Gastrocnemius medialis (tissue), 4 donors: ENCODE measurements at regions not wholly inside any gene's neighbourhood (a gene's known extent, or its start where the extent isn't known, plus 50 kb on each side); places are given as distances from the start of the nearest gene placed in this dataset.

Source experiments
- ATAC-seq, 2 donors: fragments of 150-250 bp; one replicate each; pipeline ENCODE4 v1.9.1; 2016
- DNase-seq, 2 donors: peaks; one replicate each; pipeline ENCODE4 v3.0.0-alpha.2; 2019
- H3K27ac ChIP-seq, 4 donors: fragments of 200-600 bp; sonication (generic); 1 replicate in 1 of 4; 2 replicates in 3 of 4; pipeline ENCODE4 v1.5.1; 2016 to 2018; ENCODE audit warnings: mild to moderate bottlenecking in 2 of 4, moderate library complexity in 1 of 4
- H3K27me3 ChIP-seq, 3 donors: fragments of 200-600 bp; sonication (generic) in 2 of 3; 1 replicate in 1 of 3; 2 replicates in 2 of 3; pipeline versions ENCODE4 v1.5.1 to v1.6.0; 2016 to 2019; ENCODE audit warnings: mild to moderate bottlenecking in 1 of 3, moderate library complexity in 1 of 3
- H3K36me3 ChIP-seq, 2 donors: fragments of 200-600 bp; sonication (generic) in 1 of 2; one replicate each; pipeline ENCODE4 v1.5.1; 2017 to 2018
- H3K4me1 ChIP-seq, 2 donors: fragments of 200-600 bp; sonication (generic) in 1 of 2; one replicate each; pipeline ENCODE4 v1.5.1; 2016 to 2017; ENCODE audit warnings: mild to moderate bottlenecking in 2 of 2
- H3K4me3 ChIP-seq, 4 donors: fragments of 200-600 bp; sonication (generic) in 3 of 4; 1 replicate in 1 of 4; 2 replicates in 3 of 4; pipeline ENCODE4 v1.5.1; 2016 to 2019; ENCODE audit warnings: mild to moderate bottlenecking in 2 of 4
- H3K9me3 ChIP-seq, 3 donors: fragments of 200-600 bp; sonication (generic) in 2 of 3; 1 replicate in 1 of 3; 2 replicates in 2 of 3; pipeline ENCODE4 v1.5.1; 2016 to 2019
- POLR2A ChIP-seq, 2 donors: fragments of 450-650 bp; IDR thresholded peaks; one replicate each; pipeline ENCODE4 v1.6.1; 2017; ENCODE audit warnings: antibody characterized with exemption in 2 of 2, mild to moderate bottlenecking in 2 of 2, moderate library complexity in 2 of 2
- in situ Hi-C, 4 donors: fragments of 200-750 bp; cut with MboI; loops; one replicate each; pipeline versions ENCODE4 v1.15.0 to v1.8.0; 2017; ENCODE audit warnings: low sequenced_read_pairs in 4 of 4
- intact Hi-C: fragments of 100-400 bp; cut with DNase I; formaldehyde crosslinking; loops from one replicate; pipeline ENCODE4 v1.15.1; 2023; ENCODE audit warnings: low total_unique reads
- TF ChIP-seq, protein P1 (sequence below), 5 experiments: fragments of 450-650 bp in 3 of 5; fragments of 200-600 bp in 2 of 5; sonication (generic) in 2 of 5; IDR thresholded peaks in 4 of 5; conservative IDR thresholded peaks in 1 of 5; 1 replicate in 4 of 5; 2 replicates in 1 of 5; pipeline ENCODE4 v1.5.1; 2016 to 2019; ENCODE audit warnings: antibody characterized with exemption in 5 of 5, mild to moderate bottlenecking in 3 of 5, moderate library complexity in 3 of 5

DNA sequence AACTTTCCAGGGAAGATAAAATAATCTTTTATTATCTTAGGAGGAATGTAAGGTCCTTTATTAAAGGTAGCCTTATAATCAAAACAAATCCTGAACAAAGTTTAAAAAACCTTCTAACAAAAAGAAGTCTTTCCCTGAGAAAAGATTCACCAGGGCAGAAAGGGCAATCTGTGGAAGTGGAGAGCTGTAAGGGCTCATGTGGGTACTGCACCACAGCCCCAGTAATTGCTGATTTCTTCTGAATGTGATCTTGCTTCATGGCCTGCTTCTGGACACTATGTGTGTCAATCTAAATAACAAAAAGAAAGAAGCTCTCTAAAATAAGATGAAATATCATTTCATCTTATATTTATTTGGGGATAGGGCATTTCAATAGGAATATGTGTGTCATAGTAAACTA lies 1501.6 kb downstream of the OTOL1 start:
- Histone ChIP-seq H3K4me3 (no peak overlapping the region), H3K27ac (no peak overlapping the region), H3K9me3 (no peaks in the 10 kb centered on the region), H3K36me3 (no peaks in the 10 kb centered on the region), H3K4me1 (no peaks in the 10 kb centered on the region), H3K27me3 (no peaks in the 10 kb centered on the region)
- TF ChIP-seq, protein P1, sequence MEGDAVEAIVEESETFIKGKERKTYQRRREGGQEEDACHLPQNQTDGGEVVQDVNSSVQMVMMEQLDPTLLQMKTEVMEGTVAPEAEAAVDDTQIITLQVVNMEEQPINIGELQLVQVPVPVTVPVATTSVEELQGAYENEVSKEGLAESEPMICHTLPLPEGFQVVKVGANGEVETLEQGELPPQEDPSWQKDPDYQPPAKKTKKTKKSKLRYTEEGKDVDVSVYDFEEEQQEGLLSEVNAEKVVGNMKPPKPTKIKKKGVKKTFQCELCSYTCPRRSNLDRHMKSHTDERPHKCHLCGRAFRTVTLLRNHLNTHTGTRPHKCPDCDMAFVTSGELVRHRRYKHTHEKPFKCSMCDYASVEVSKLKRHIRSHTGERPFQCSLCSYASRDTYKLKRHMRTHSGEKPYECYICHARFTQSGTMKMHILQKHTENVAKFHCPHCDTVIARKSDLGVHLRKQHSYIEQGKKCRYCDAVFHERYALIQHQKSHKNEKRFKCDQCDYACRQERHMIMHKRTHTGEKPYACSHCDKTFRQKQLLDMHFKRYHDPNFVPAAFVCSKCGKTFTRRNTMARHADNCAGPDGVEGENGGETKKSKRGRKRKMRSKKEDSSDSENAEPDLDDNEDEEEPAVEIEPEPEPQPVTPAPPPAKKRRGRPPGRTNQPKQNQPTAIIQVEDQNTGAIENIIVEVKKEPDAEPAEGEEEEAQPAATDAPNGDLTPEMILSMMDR (IDR thresholded peaks at IDR 0.05 in 4 of 5, conservative IDR thresholded peaks at IDR 0.05 in 1 of 5), result no peak
- TF ChIP-seq POLR2A (IDR thresholded peaks at IDR 0.05), result no peak
- in situ Hi-C loops (no loop called here), intact Hi-C loops (no loop called here)
- ATAC-seq (no peak), DNase-seq (no peak)

DNA sequence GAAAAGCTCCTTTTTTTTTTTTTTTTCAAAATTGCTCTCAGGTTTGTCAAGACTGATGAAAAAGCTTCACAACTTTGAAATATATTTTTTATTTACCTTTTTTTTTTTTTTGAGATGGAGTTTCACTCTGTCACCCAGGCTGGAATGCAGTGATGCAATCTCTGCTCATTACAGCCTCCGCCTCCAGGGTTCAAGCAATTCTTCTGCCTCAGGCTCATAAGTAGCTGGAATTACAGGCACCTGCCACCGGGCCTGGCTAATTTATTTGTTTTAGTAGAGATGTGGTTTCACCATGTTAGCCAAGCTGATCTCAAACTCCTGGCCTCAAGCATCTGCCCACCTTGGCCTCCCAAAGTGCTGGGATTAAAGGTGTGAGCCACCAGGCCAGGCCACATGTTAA lies 1515.0 kb downstream of the OTOL1 start:
- in situ Hi-C loops, result no loop called here
- DNase-seq, result no peak
- TF ChIP-seq, protein P1 (IDR thresholded peaks at IDR 0.05 in 4 of 5, conservative IDR thresholded peaks at IDR 0.05 in 1 of 5), result no peak
- TF ChIP-seq POLR2A (IDR thresholded peaks at IDR 0.05), result no peak

DNA sequence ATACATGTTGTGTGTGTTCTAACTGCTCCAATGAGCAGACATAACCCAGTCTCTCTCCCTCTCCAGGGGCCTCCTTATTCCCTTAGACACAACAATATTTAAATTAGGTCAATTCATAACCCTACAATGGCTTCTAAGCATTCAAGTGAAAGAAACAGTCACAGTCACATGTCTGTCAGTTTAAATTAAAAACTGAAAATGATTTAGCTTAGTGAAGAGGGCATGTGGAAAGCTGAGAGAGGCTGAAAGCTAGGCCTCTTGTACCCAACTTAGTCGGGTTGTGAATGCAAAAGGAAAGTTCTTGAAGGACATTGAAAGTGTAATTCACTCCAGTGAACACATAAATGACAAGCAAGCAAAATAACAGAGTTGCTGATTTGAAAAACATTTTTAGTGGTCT lies 1519.6 kb downstream of the OTOL1 start:
- H3K9me3 ChIP-seq, result no peaks in the 10 kb centered on the region
- H3K36me3 ChIP-seq, result no peaks in the 10 kb centered on the region
- DNase-seq (no peak), ATAC-seq (no peak)
- intact Hi-C loops, result no loop called here
- in situ Hi-C loops, result no loop called here
- H3K4me1 ChIP-seq, result no peaks in the 10 kb centered on the region
- no peaks in the 10 kb centered on the region for H3K27me3 ChIP-seq
- no peak overlapping the region for H3K27ac ChIP-seq
- TF ChIP-seq POLR2A (IDR thresholded peaks at IDR 0.05), result no peak
- TF ChIP-seq, protein P1 (IDR thresholded peaks at IDR 0.05 in 4 of 5, conservative IDR thresholded peaks at IDR 0.05 in 1 of 5), result no peak
- H3K4me3 ChIP-seq, result no peak overlapping the region

More for the DNA sequence above, 1515.0 kb downstream of the OTOL1 start:
- H3K36me3 ChIP-seq, result no peaks in the 10 kb centered on the region
- intact Hi-C loops, result no loop called here
- H3K9me3 ChIP-seq, result no peaks in the 10 kb centered on the region
- no peak for ATAC-seq
- H3K27ac ChIP-seq, result no peak overlapping the region
- H3K27me3 ChIP-seq, result no peaks in the 10 kb centered on the region
- no peak overlapping the region for H3K4me3 ChIP-seq
- H3K4me1 ChIP-seq, result no peaks in the 10 kb centered on the region

DNA sequence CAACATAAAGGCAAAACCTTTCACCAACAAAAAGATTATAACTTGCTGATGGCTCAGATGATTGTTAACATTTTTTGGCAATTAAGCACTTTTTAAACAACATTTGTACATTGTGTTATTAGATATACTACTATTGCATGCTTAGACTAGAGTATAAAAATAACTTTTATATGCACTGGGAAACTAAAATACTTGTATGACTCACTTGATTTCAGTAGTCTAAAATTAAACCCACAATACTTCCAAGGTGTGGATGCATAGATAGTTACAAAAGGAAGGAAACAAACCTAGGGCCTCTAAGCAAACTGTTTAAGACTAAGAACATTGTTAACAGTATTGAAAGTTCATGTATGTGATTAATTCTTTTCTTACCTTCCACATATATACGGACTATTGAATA lies 1521.5 kb downstream of the OTOL1 start:
- Histone ChIP-seq H3K9me3 (no peaks in the 10 kb centered on the region), H3K27me3 (no peaks in the 10 kb centered on the region), H3K4me3 (no peak overlapping the region), H3K27ac (no peak overlapping the region), H3K36me3 (no peaks in the 10 kb centered on the region), H3K4me1 (no peaks in the 10 kb centered on the region)
- intact Hi-C loops (no loop called here), in situ Hi-C loops (no loop called here)
- DNase-seq, result no peak
- no peak for ATAC-seq
- TF ChIP-seq POLR2A (IDR thresholded peaks at IDR 0.05), result no peak

DNA sequence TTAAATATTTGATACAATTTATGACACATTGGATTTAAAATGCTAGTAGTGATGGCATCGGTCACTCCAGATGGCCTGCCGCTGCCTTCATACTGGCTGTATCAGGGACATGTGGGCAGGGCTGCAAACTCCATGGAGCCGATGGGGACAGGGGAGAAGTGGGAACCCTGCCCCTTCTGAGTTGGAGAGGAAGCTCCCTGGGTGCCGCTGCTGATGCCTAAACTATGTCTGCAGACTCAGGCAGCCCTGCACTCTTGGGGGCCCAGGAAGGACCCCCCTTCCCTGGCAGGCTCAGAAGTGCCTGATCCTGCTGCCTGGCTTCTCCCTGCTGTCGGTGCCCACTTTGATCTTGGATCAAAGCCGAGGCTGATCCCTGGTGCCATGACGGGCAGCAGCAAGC lies 1522.1 kb downstream of the OTOL1 start:
- TF ChIP-seq POLR2A (IDR thresholded peaks at IDR 0.05), result no peak
- DNase-seq (no peak), ATAC-seq (no peak)
- Histone ChIP-seq H3K36me3 (no peaks in the 10 kb centered on the region), H3K9me3 (no peaks in the 10 kb centered on the region), H3K27me3 (no peaks in the 10 kb centered on the region), H3K27ac (no peak overlapping the region), H3K4me3 (no peak overlapping the region), H3K4me1 (no peaks in the 10 kb centered on the region)
- intact Hi-C loops (no loop called here), in situ Hi-C loops (no loop called here)

DNA sequence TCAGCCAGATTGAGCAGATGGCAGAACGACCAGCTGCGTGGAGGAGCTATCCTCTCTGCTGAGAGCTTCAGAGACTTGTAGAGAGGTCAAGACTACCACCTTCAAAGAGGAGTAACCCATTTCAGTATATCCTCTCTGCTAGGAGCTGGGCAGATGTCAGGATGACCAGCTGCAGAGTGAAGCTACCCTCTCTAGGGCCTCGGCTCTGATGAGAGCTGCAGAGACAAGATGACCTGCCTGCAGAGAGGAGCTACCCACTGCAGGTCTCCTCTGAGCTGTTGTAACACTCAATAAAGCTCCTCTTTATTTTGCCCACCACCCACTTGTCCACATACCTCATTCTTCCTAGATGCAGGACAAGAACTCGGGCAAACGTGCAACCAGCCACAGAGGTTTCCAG lies 1522.7 kb downstream of the OTOL1 start:
- Histone ChIP-seq H3K4me1 (no peaks in the 10 kb centered on the region), H3K27ac (no peak overlapping the region), H3K27me3 (no peaks in the 10 kb centered on the region), H3K4me3 (no peak overlapping the region), H3K36me3 (no peaks in the 10 kb centered on the region), H3K9me3 (no peaks in the 10 kb centered on the region)
- no peak for ATAC-seq
- DNase-seq, result no peak
- in situ Hi-C loops, result no loop called here
- TF ChIP-seq POLR2A (IDR thresholded peaks at IDR 0.05), result no peak
- TF ChIP-seq, protein P1 (IDR thresholded peaks at IDR 0.05 in 4 of 5, conservative IDR thresholded peaks at IDR 0.05 in 1 of 5), result no peak
- intact Hi-C loops, result no loop called here
